ENCODE measurements at regions not wholly inside any gene's neighbourhood (a gene's known extent, or its start where the extent isn't known, plus 50 kb on each side); places are given as distances from the start of the nearest gene placed in this dataset.

DNA sequence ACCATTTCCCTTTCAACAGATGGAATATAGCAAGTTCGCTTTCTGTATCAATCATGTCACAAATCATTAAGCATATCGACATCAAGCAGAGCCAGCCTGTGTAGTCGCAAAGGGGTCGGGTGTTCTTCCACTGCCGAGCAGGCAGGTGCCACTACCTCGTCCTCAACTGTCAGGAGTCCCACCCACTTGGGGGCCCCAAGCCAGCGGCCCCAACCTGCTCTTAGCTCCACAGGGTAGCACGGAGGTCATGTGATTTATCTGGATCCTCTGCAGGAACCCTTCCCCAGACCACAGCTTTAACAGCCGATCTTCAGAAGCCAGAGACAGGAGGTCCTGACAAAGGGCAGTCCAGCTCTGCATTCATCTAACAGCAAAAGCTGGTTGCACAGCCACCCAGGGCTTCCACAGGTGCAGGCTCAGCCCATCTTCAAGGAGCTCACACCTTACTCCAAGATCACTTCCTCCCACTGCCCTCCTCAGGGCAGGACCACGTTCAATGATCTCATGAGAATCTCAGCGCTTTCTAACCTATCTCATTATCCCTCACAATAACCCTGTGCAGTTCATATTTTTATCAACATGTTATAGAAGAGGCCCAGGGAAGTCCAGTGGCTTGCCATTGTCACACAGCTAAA is 110.2 kb downstream of the TRIM29 start:
- intact Hi-C loops (cut with micrococcal nuclease; ENCODE audit: unreplicated experiment) = no loop called here
- peaks cover 99% of the 10 kb centered on the region for H3K27me3 ChIP-seq (ENCODE audit: insufficient read depth, low read depth)
- CTCF ChIA-PET = no interaction called here
- no peak overlapping the region for H2AFZ ChIP-seq
- no TSS peak for BruUV-seq (replicated peaks)
- H3K27ac ChIP-seq = no peak overlapping the region
- no peaks in the 10 kb centered on the region for H3K36me3 ChIP-seq (ENCODE audit: low read depth)
- H3K9me3 ChIP-seq (ENCODE audit: insufficient read depth, low read depth) = no peaks in the 10 kb centered on the region
- H4K20me1 ChIP-seq (ENCODE audit: insufficient read depth) = no peaks in the 10 kb centered on the region
- no peaks in the 10 kb centered on the region for H3F3A ChIP-seq (ENCODE audit: insufficient read depth, low read depth)
- H3K4me3 ChIP-seq = no peak overlapping the region
- H3K79me2 ChIP-seq (ENCODE audit: low read depth) = no peaks in the 10 kb centered on the region
- TF ChIP-seq, protein P1, sequence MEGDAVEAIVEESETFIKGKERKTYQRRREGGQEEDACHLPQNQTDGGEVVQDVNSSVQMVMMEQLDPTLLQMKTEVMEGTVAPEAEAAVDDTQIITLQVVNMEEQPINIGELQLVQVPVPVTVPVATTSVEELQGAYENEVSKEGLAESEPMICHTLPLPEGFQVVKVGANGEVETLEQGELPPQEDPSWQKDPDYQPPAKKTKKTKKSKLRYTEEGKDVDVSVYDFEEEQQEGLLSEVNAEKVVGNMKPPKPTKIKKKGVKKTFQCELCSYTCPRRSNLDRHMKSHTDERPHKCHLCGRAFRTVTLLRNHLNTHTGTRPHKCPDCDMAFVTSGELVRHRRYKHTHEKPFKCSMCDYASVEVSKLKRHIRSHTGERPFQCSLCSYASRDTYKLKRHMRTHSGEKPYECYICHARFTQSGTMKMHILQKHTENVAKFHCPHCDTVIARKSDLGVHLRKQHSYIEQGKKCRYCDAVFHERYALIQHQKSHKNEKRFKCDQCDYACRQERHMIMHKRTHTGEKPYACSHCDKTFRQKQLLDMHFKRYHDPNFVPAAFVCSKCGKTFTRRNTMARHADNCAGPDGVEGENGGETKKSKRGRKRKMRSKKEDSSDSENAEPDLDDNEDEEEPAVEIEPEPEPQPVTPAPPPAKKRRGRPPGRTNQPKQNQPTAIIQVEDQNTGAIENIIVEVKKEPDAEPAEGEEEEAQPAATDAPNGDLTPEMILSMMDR (conservative IDR thresholded peaks at IDR 0.05) = no peak
- no peak for TF ChIP-seq EZH2 (IDR thresholded peaks at IDR 0.05; ENCODE audit: low read depth)
- no peak for DNase-seq
- H3K9me2 ChIP-seq (ENCODE audit: insufficient read depth) = no peaks in the 10 kb centered on the region
- no peak overlapping the region for H3K4me2 ChIP-seq
- POLR2A ChIA-PET (ENCODE audit: unreplicated experiment) = no interaction called here
- H3K4me1 ChIP-seq (replicated peaks; ENCODE audit: insufficient read depth) = no peaks in the 10 kb centered on the region

DNA sequence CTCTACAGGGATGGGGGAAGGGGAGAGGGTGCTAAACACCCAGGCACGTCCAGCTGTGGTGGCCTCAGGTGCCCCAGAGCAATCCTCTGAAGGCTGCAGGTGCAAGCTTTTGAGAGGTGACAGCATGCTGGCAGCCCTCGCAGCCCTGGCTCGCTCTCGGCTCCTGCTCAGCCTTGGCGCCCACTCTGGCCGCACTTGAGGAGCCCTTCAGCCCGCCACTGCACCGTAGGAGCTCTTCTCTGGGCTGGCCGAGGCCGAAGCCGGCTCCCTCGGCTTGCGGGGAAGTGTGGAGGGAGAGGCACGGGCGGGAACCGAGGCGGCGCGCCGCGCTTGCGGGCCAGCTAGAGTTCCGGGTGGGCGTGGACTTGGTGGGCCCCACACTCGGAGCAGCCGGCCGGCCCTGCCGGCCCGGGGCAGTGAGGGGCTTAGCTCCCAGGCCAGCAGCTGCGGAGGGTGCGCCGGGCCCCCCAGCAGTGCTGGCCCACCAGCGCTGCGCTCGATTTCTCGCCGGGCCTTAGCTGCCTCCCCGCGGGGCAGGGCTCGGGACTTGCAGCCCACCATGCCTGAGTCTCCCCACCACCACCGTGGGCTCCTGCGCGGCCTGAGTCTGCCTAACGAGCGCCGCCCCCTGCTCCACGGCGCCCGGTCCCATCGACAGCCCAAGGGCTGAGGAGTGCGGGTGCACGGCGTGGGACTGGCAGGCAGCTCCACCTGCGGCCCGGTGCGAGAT is 112.1 kb downstream of the TRIM29 start:
- H3K27me3 ChIP-seq (ENCODE audit: insufficient read depth, low read depth) = peaks cover 99% of the 10 kb centered on the region
- no peak for DNase-seq
- intact Hi-C loops (cut with micrococcal nuclease; ENCODE audit: unreplicated experiment) = no loop called here
- no peaks in the 10 kb centered on the region for H3K36me3 ChIP-seq (ENCODE audit: low read depth)
- no peaks in the 10 kb centered on the region for H3F3A ChIP-seq (ENCODE audit: insufficient read depth, low read depth)
- H3K4me1 ChIP-seq (replicated peaks; ENCODE audit: insufficient read depth) = no peaks in the 10 kb centered on the region
- no peaks in the 10 kb centered on the region for H4K20me1 ChIP-seq (ENCODE audit: insufficient read depth)
- H3K27ac ChIP-seq = no peak overlapping the region
- no peaks in the 10 kb centered on the region for H3K9me3 ChIP-seq (ENCODE audit: insufficient read depth, low read depth)
- no peaks in the 10 kb centered on the region for H3K79me2 ChIP-seq (ENCODE audit: low read depth)
- H3K9me2 ChIP-seq (ENCODE audit: insufficient read depth) = no peaks in the 10 kb centered on the region
- TF ChIP-seq, protein P1 (conservative IDR thresholded peaks at IDR 0.05) = no peak
- no peak for TF ChIP-seq EZH2 (IDR thresholded peaks at IDR 0.05; ENCODE audit: low read depth)
- POLR2A ChIA-PET (ENCODE audit: unreplicated experiment) = no interaction called here
- H3K4me2 ChIP-seq = no peak overlapping the region
- CTCF ChIA-PET = no interaction called here
- no TSS peak for BruUV-seq (replicated peaks)
- no peak overlapping the region for H3K4me3 ChIP-seq
- H2AFZ ChIP-seq = no peak overlapping the region

DNA sequence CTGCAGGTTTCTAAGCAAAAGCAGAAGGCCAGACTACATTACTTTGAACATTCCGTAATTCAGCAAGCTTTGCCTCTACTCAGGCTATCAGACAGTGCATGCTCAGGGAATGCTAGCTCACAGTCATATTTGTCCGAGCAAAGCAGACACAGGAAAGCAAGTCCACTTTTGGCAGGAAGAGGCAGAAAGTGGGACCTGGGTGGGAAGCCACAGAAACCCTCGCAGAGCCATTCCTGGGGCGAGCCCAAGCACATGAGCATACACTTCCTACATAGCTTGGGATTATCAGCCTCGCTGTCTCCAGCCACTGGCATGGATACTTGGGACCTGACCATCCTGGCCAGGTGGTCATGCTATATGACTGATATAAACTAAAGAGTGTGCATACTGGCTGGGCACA is 113.3 kb downstream of the TRIM29 start:
- DNase-seq = no peak
- H2AFZ ChIP-seq = no peak overlapping the region
- H3K36me3 ChIP-seq (ENCODE audit: low read depth) = no peaks in the 10 kb centered on the region
- no peaks in the 10 kb centered on the region for H3K4me1 ChIP-seq (replicated peaks; ENCODE audit: insufficient read depth)
- peaks cover 97% of the 10 kb centered on the region for H3K27me3 ChIP-seq (ENCODE audit: insufficient read depth, low read depth)
- TF ChIP-seq EZH2 (IDR thresholded peaks at IDR 0.05; ENCODE audit: low read depth) = no peak
- TF ChIP-seq, protein P1 (conservative IDR thresholded peaks at IDR 0.05) = no peak
- no peak overlapping the region for H3K27ac ChIP-seq
- no peaks in the 10 kb centered on the region for H3F3A ChIP-seq (ENCODE audit: insufficient read depth, low read depth)
- no peaks in the 10 kb centered on the region for H3K9me2 ChIP-seq (ENCODE audit: insufficient read depth)
- CTCF ChIA-PET = no interaction called here
- BruUV-seq (replicated peaks) = no TSS peak
- no peaks in the 10 kb centered on the region for H3K9me3 ChIP-seq (ENCODE audit: insufficient read depth, low read depth)
- H4K20me1 ChIP-seq (ENCODE audit: insufficient read depth) = no peaks in the 10 kb centered on the region
- H3K4me2 ChIP-seq = no peak overlapping the region
- H3K4me3 ChIP-seq = no peak overlapping the region
- intact Hi-C loops (cut with micrococcal nuclease; ENCODE audit: unreplicated experiment) = no loop called here
- POLR2A ChIA-PET (ENCODE audit: unreplicated experiment) = no interaction called here
- H3K79me2 ChIP-seq (ENCODE audit: low read depth) = no peaks in the 10 kb centered on the region
